Stimulated activated CD8-positive, alpha-beta memory T cell treated with anti-CD3 and anti-CD28 coated beads, Interleukin-7, amount 100 ng/mL, for 1 hour (primary cell): ENCODE measurements at regions not wholly inside any gene's neighbourhood (a gene's known extent, or its start where the extent isn't known, plus 50 kb on each side); places are given as distances from the start of the nearest gene placed in this dataset.
"Not testable (repeated sequence)": the region's sequence is repeated elsewhere in the genome, so short reads cannot be mapped to it uniquely, and the experiment has no call there.

Experiments
- DNase-seq, 2 donors: peaks; one replicate each; pipeline ENCODE4 v3.0.0-alpha.2; 2020; ENCODE audit warnings: low read depth in 2 of 2

GRCh38 chr10:21463436-21463835, 62.0 kb downstream of the SKIDA1 start:
- no peak for DNase-seq

- DNase-seq: no peak
Observed at GRCh38 chr10:21458126-21458871, 67.2 kb downstream of the SKIDA1 start.

GRCh38 chr10:21456160-21456559, 69.3 kb downstream of the SKIDA1 start:
- DNase-seq: no peak

- no peak for DNase-seq
Observed at GRCh38 chr10:21452203-21452602, 73.3 kb downstream of the SKIDA1 start.

- no peak for DNase-seq
Observed at GRCh38 chr10:21449288-21449966, 76.1 kb downstream of the SKIDA1 start.

- DNase-seq: no peak
Observed at GRCh38 chr10:21445163-21445562, 80.3 kb downstream of the SKIDA1 start.

GRCh38 chr10:21441625-21442024, 83.9 kb downstream of the SKIDA1 start:
- no peak for DNase-seq

- not testable (repeated sequence) for DNase-seq
Observed at GRCh38 chr10:21438914-21439313, 86.6 kb downstream of the SKIDA1 start.

GRCh38 chr10:21437770-21438382, 87.6 kb downstream of the SKIDA1 start:
- no peak for DNase-seq

GRCh38 chr10:21432266-21432665, 93.2 kb downstream of the SKIDA1 start:
- no peak for DNase-seq

GRCh38 chr10:21431799-21432198, 93.7 kb downstream of the SKIDA1 start:
- no peak for DNase-seq

GRCh38 chr10:21427804-21428481, 97.5 kb downstream of the SKIDA1 start:
- DNase-seq: no peak

- DNase-seq: no peak
Observed at GRCh38 chr10:21424459-21424861, 101.0 kb downstream of the SKIDA1 start.

- no peak for DNase-seq
Observed at GRCh38 chr10:21423850-21424249, 101.6 kb downstream of the SKIDA1 start.

GRCh38 chr10:21423338-21423737, 102.1 kb downstream of the SKIDA1 start:
- DNase-seq: no peak

- no peak for DNase-seq
Observed at GRCh38 chr10:21421794-21422193, 103.7 kb downstream of the SKIDA1 start.

- DNase-seq: no peak
Observed at GRCh38 chr10:21421016-21421415, 104.5 kb downstream of the SKIDA1 start.

- not testable (repeated sequence) for DNase-seq
Observed at GRCh38 chr10:21418981-21419576, 106.4 kb downstream of the SKIDA1 start.

GRCh38 chr10:21417172-21417712, 108.2 kb downstream of the SKIDA1 start:
- no peak for DNase-seq

- DNase-seq: no peak
Observed at GRCh38 chr10:21413680-21414079, 111.8 kb downstream of the SKIDA1 start.

GRCh38 chr10:21413268-21413667, 112.2 kb downstream of the SKIDA1 start:
- DNase-seq: no peak
